PC-3 (cell line): ENCODE measurements at regions not wholly inside any gene's neighbourhood (a gene's known extent, or its start where the extent isn't known, plus 50 kb on each side); places are given as distances from the start of the nearest gene placed in this dataset.

ENCODE experiments used
- ATAC-seq: fragments of 200-7000 bp; cut with Tn5 transposase; 2 replicates; pipeline ENCODE4 v1.9.1; 2020; ENCODE audit warnings: mild to moderate bottlenecking, moderate library complexity
- BruUV-seq: library from RNA; stranded (reverse); fragments of 400-500 nt; replicated peaks from 2 replicates; lab custom pipeline; 2021; lab: Mats Ljungman, UMichigan
- CTCF ChIA-PET: fragments of 300-600 bp; sonication (Branson Sonifier 250); formaldehyde crosslinking; loops from one replicate; lab custom pipeline; 2022; ENCODE audit warnings: antibody characterized with exemption; lab: Charles Lee
- POLR2A ChIA-PET: fragments of 300-600 bp; sonication (Branson Sonifier 250); formaldehyde crosslinking; loops from one replicate; lab custom pipeline; 2022; ENCODE audit warnings: antibody characterized with exemption; ENCODE audit not compliant: unreplicated experiment; lab: Charles Lee
- DNase-seq: peaks from one replicate; pipeline ENCODE4 v3.0.0-alpha.2; 2015
- H2AFZ ChIP-seq: fragments of 300-600 bp; sonication (generic); 2 replicates; pipeline ENCODE4 v1.6.0; 2016; ENCODE audit warnings: antibody characterized with exemption, low read length
- H3F3A ChIP-seq: fragments of 300-600 bp; sonication (generic); one replicate; pipeline ENCODE4 v1.6.0; 2017; ENCODE audit warnings: antibody characterized with exemption, low read length, control low read depth, mild to moderate bottlenecking; ENCODE audit not compliant: unreplicated experiment
- H3K27ac ChIP-seq: fragments of 300-600 bp; sonication (generic); 2 replicates; pipeline ENCODE4 v1.5.1; 2016; ENCODE audit warnings: mild to moderate bottlenecking, low read length
- H3K27me3 ChIP-seq: fragments of 300-600 bp; sonication (generic); 2 replicates; pipeline ENCODE4 v1.6.1; 2016; ENCODE audit warnings: low read length, mixed read lengths
- H3K36me3 ChIP-seq: fragments of 300-600 bp; sonication (generic); 2 replicates; pipeline ENCODE4 v1.6.1; 2016; ENCODE audit warnings: low read depth, mixed run types, low read length, mixed read lengths
- H3K4me1 ChIP-seq: fragments of 300-600 bp; sonication (generic); 2 replicates; pipeline ENCODE4 v1.5.1; 2016; ENCODE audit warnings: low read length; ENCODE audit not compliant: insufficient read depth
- H3K4me2 ChIP-seq: fragments of 300-600 bp; sonication (generic); 2 replicates; pipeline ENCODE4 v1.6.0; 2016; ENCODE audit warnings: low read length
- H3K4me3 ChIP-seq: fragments of 300-600 bp; sonication (generic); 2 replicates; pipeline ENCODE4 v1.5.1; 2016; ENCODE audit warnings: mild to moderate bottlenecking, low read length, mixed read lengths
- H3K79me2 ChIP-seq: fragments of 300-600 bp; sonication (generic); 2 replicates; pipeline ENCODE4 v1.6.1; 2017; ENCODE audit warnings: low read length, mixed read lengths
- H3K9ac ChIP-seq: fragments of 300-600 bp; sonication (generic); 2 replicates; pipeline ENCODE4 v1.6.0; 2016; ENCODE audit warnings: mild to moderate bottlenecking, low read length
- H3K9me2 ChIP-seq: fragments of 300-600 bp; sonication (generic); replicated peaks from 2 replicates; pipeline ENCODE4 v1.6.1; 2016; ENCODE audit warnings: mixed run types, low read length, mixed read lengths
- H3K9me3 ChIP-seq: fragments of 300-600 bp; sonication (generic); 2 replicates; pipeline ENCODE4 v1.6.1; 2016; ENCODE audit warnings: low read length, mixed read lengths
- H4K20me1 ChIP-seq: fragments of 300-600 bp; sonication (generic); 2 replicates; pipeline ENCODE4 v1.6.1; 2016; ENCODE audit warnings: low read length, mixed read lengths
- EZH2 ChIP-seq: fragments of 300-600 bp; sonication (generic); IDR thresholded peaks from one replicate; pipeline ENCODE4 v1.6.1; 2017; ENCODE audit warnings: antibody characterized with exemption, mild to moderate bottlenecking, low read length; ENCODE audit not compliant: unreplicated experiment
- EZH2phosphoT487 ChIP-seq: fragments of 300-600 bp; sonication (generic); IDR thresholded peaks from 2 replicates; pipeline ENCODE4 v1.6.1; 2018; ENCODE audit warnings: mild to moderate bottlenecking, antibody characterized with exemption, low read length, borderline replicate concordance
- intact Hi-C: fragments of 100-400 bp; cut with micrococcal nuclease; formaldehyde crosslinking; loops from 2 replicates; pipeline ENCODE4 v1.9.0; 2023
- TF ChIP-seq, protein P1 (sequence below): fragments of 300-600 bp; sonication (generic); conservative IDR thresholded peaks from 2 replicates; pipeline ENCODE4 v1.5.1; 2017; ENCODE audit warnings: antibody characterized with exemption, low read depth, mild to moderate bottlenecking, low read length

DNA sequence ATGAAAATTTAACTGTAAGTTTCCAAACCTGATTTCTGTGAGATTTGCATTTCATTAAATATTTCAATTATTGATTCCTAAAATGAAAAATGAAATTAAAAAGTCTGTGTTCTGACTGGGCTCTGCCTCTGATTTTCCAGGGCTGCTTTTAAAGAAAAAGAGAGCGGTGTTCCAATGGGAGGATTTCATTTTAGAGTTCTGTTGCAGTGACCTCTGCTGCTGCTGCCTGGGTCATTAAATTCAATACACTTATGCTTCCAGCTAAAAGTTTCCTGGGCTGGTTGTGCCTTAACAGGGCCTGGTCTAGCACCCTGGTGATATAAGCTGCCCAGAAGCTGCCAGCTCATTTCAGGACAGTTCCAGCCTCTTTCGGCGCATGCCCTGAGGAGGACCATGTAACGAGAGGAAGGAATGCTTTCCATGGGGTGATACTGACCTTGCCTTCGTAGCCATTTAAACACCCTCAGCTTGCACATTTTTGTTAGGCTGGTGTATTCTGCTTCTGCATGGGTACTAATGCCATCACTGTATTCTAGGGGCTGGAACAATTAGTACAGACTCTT lies 93.3 kb downstream of the TMEM174 start:
- no peaks in the 10 kb centered on the region for H3K9me2 ChIP-seq
- H3K9ac ChIP-seq = no peak overlapping the region
- no peak overlapping the region for H3K27ac ChIP-seq
- no peaks in the 10 kb centered on the region for H3K27me3 ChIP-seq
- BruUV-seq = no TSS peak
- H3K79me2 ChIP-seq = no peaks in the 10 kb centered on the region
- ATAC-seq (no peak), DNase-seq (no peak)
- POLR2A ChIA-PET = no interaction called here
- CTCF ChIA-PET = no interaction called here
- no peaks in the 10 kb centered on the region for H3K9me3 ChIP-seq
- TF ChIP-seq, protein P1, sequence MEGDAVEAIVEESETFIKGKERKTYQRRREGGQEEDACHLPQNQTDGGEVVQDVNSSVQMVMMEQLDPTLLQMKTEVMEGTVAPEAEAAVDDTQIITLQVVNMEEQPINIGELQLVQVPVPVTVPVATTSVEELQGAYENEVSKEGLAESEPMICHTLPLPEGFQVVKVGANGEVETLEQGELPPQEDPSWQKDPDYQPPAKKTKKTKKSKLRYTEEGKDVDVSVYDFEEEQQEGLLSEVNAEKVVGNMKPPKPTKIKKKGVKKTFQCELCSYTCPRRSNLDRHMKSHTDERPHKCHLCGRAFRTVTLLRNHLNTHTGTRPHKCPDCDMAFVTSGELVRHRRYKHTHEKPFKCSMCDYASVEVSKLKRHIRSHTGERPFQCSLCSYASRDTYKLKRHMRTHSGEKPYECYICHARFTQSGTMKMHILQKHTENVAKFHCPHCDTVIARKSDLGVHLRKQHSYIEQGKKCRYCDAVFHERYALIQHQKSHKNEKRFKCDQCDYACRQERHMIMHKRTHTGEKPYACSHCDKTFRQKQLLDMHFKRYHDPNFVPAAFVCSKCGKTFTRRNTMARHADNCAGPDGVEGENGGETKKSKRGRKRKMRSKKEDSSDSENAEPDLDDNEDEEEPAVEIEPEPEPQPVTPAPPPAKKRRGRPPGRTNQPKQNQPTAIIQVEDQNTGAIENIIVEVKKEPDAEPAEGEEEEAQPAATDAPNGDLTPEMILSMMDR = no peak
- no peak for TF ChIP-seq EZH2
- no peak for TF ChIP-seq EZH2phosphoT487
- no peak overlapping the region for H3K4me2 ChIP-seq
- intact Hi-C loops = no loop called here
- H3K4me1 ChIP-seq = no peaks in the 10 kb centered on the region
- no peaks in the 10 kb centered on the region for H3F3A ChIP-seq
- H3K4me3 ChIP-seq = no peak overlapping the region
- H4K20me1 ChIP-seq = no peaks in the 10 kb centered on the region
- no peaks in the 10 kb centered on the region for H3K36me3 ChIP-seq
- no peak overlapping the region for H2AFZ ChIP-seq

DNA sequence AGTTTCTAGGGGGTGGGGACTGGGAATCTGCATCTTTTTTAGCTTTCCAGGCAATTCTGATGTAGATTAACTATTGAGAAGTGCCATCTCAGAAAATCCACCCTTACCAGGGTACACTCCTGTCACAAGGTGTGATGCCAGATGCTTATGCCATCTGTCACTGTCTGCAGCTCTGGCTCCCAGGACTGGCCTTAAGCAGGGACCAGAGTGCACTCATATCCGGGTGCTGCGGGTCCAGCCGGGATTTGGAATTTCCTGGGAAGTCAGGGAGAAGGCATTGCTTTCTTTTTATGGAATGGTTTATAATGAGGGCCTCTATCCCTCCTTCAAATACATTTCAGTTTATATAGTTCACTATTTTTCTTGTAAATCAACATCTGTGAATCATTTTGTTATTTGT lies 92.6 kb downstream of the TMEM174 start:
- ATAC-seq (no peak), DNase-seq (no peak)
- Histone ChIP-seq H3K36me3 (no peaks in the 10 kb centered on the region), H3K27me3 (no peaks in the 10 kb centered on the region), H3K9ac (no peak overlapping the region), H2AFZ (no peak overlapping the region), H3F3A (no peaks in the 10 kb centered on the region), H3K4me1 (no peaks in the 10 kb centered on the region), H3K79me2 (no peaks in the 10 kb centered on the region), H3K9me3 (no peaks in the 10 kb centered on the region), H3K4me3 (no peak overlapping the region), H4K20me1 (no peaks in the 10 kb centered on the region), H3K27ac (no peak overlapping the region), H3K9me2 (no peaks in the 10 kb centered on the region), H3K4me2 (no peak overlapping the region)
- TF ChIP-seq EZH2phosphoT487 = no peak
- no peak for TF ChIP-seq EZH2
- TF ChIP-seq, protein P1 = no peak
- intact Hi-C loops = no loop called here
- ChIA-PET POLR2A (no interaction called here), CTCF (no interaction called here)
- BruUV-seq = no TSS peak

DNA sequence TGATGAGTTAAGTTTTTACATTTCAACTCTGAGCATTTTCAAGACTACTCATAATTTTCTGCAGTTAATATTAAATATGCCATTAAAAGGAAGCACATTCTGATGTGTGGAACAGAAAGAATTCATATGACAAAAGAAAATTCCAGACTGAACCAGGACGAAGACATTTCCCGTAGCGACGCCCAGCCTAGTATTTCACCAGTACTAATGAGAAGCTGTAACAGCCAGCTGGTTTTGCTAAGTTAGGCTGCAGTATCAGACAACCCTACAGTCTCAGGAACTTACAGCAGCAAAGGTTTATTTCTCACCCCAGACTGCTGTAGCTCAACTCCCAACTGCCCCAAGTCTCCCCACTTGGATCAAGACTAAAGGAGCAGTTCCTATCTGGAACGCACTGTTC lies 91.6 kb downstream of the TMEM174 start:
- intact Hi-C loops = no loop called here
- CTCF ChIA-PET = interaction anchor here (0.6 kb wide), 1 partner anchor 33 kb away, joined by 3 read pairs; no protein-coding TSS in a partner anchor
- H3F3A ChIP-seq = no peaks in the 10 kb centered on the region

More for the DNA sequence above, 91.6 kb downstream of the TMEM174 start:
- no peak overlapping the region for H3K4me2 ChIP-seq
- H3K9me3 ChIP-seq = no peaks in the 10 kb centered on the region
- no peaks in the 10 kb centered on the region for H3K4me1 ChIP-seq
- DNase-seq (no peak), ATAC-seq (no peak)
- POLR2A ChIA-PET = no interaction called here
- H3K9ac ChIP-seq = no peak overlapping the region
- H3K9me2 ChIP-seq = no peaks in the 10 kb centered on the region
- no peaks in the 10 kb centered on the region for H3K36me3 ChIP-seq
- no peak overlapping the region for H3K4me3 ChIP-seq
- H3K79me2 ChIP-seq = no peaks in the 10 kb centered on the region
- H3K27me3 ChIP-seq = no peaks in the 10 kb centered on the region
- TF ChIP-seq EZH2phosphoT487 (no peak), EZH2 (no peak)
- TF ChIP-seq, protein P1 = no peak
- no peak overlapping the region for H2AFZ ChIP-seq
- BruUV-seq = no TSS peak
- H4K20me1 ChIP-seq = no peaks in the 10 kb centered on the region
- no peak overlapping the region for H3K27ac ChIP-seq
